HG02678 (cell line): ENCODE measurements at regions not wholly inside any gene's neighbourhood (a gene's known extent, or its start where the extent isn't known, plus 50 kb on each side); places are given as distances from the start of the nearest gene placed in this dataset.
"Not testable (repeated sequence)": the region's sequence is repeated elsewhere in the genome, so short reads cannot be mapped to it uniquely, and the experiment has no call there.

Experiments
- ATAC-seq: cut with Tn5 transposase; IDR thresholded peaks from one replicate; pipeline ENCODE4 v1.9.1; 2021; ENCODE audit warnings: mild to moderate bottlenecking, moderate library complexity; ENCODE audit not compliant: unreplicated experiment

GRCh38 chr3:86887876-86888275 is 103.1 kb downstream of the VGLL3 start:
- no peak for ATAC-seq

GRCh38 chr3:86880066-86880465 is 110.9 kb downstream of the VGLL3 start:
- no peak for ATAC-seq

GRCh38 chr3:86876504-86877181 is 114.3 kb downstream of the VGLL3 start:
- ATAC-seq = not testable (repeated sequence)

DNA sequence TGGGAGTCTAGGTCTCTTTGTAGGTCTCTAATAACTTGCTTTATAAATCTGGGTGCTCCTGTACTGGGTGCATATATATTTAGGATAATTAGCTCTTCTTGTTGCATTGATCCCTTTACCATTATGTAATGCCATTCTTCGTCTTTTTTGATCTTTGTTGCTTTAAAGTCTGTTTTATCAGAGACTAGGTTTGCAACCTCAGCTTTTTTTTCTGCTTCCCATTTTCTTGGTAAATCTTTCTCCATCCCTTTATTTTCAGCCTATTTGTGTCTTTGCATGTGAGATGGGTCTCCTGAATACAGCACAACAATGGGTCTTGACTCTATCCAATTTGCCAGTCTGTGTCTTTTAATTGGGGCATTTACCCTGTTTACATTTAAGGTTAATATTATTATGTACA is 116.2 kb downstream of the VGLL3 start:
- not testable (repeated sequence) for ATAC-seq

DNA sequence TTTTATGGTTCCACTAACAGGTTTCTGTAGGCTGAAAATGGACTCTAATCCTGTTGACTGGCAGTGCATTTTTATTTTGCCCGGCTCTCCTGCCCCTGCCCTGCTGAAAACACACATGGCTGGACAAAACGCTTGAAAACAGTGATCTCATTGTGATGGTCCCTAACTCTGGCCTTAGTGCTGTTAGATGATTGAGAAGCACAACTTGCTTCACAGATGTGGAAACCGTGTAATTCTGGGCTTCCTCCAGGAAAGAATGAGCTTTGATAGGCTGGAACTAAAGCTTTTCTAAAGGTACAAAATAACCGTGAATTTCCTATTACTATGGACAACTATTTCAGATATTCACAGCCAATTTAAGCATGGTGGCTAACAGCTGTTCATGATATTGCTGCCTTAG is 121.4 kb downstream of the VGLL3 start:
- no peak for ATAC-seq

GRCh38 chr3:86867982-86868381 is 123.0 kb downstream of the VGLL3 start:
- no peak for ATAC-seq

- no peak for ATAC-seq
Measured at GRCh38 chr3:86865506-86865905, 125.4 kb downstream of the VGLL3 start.

- no peak for ATAC-seq
Measured at GRCh38 chr3:86856711-86857110, 134.2 kb downstream of the VGLL3 start.

DNA sequence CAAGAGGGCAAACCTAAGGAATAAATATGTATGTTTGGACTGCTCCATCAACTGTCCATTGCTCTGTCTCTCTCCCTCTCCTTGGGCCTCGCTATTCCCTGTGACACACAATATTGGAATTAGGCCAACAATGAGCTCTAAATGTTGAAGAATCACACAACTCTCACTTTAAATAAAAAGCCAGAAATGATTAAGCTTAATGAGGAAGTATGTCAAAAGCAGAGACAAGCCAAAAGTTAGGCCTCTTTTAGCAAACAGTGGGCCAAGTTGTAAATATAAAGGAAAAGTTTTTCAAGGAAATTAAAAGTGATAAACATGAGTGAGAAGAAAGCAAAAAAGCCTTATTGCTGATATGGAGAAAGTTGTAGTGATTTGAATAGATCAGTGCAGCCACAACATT is 141.0 kb downstream of the VGLL3 start:
- no peak for ATAC-seq

- ATAC-seq = no peak
Measured at GRCh38 chr3:86845726-86846125, 145.2 kb downstream of the VGLL3 start.

DNA sequence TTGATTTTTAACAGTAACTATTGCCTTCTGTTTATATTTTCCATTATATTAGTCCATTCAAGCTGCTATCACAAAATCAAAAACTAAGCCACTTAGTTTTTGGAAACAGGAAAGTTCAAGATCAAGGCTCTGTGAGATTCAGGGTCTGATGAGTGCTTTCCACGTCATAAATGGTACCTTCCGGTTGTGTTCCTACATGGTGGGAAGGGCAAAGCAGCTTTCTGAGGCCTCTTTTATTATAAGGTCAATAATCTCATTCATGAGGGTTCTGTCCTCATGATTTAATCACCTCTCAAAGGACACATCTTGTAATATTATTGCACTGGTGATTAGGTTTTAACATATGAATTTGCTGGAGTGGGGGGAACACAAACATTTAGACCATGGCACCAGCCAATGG is 152.0 kb downstream of the VGLL3 start:
- no peak for ATAC-seq

DNA sequence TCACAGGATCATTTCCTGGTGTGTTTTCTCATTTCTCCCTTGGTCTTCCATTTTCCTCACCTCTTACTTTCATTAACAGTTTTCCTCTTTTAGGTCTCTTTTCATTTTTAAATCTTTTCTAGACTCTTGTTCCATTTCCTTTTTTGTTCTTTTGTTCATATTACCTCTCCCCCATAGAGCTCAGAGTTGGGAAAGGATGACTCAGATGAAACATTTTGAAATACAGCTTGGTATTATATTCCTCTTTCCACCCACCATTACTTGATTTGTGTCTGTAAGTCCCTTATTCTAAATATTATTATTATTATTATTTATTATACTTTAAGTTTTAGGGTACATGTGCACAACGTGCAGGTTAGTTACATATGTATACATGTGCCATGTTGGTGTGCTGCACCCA is 153.1 kb downstream of the VGLL3 start:
- no peak for ATAC-seq

DNA sequence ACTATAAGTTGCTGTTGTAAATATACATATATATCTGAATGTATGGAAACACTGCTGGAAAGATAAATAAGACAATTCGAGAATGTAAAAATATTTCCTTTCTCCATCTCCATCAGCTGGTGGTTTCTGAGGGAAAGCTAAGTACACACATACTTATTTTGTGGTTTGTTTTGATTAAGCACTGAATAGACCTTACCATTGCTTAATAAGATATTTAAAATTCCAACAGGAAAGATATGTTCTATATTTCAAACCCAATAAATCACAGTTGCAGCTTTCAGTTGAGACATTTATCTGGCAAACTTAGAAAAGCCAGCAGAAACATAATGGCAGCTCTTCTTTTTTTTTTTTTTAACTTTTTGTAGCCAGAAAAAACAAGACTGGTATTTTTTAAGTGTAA is 160.4 kb downstream of the VGLL3 start:
- no peak for ATAC-seq

DNA sequence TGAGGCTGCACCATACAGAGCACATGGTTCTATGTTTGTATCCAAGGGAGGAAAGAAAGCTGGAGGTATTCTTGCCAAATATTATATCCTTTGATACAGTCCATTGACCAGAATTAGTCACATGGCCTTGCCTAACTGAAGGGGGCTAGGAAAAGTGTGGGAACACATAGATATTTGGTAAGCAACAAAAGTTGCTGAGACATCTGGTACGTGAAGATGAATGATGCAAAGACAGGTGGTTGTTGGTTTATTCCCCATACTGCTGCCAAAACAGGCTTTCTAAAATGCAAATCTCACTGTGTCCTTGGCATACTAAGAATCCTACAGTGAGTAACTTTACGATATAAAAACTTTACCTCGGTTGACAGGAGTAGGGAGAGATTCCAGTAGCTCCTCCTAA is 162.2 kb downstream of the VGLL3 start:
- ATAC-seq = no peak

GRCh38 chr3:86827582-86827981 is 163.4 kb downstream of the VGLL3 start:
- not testable (repeated sequence) for ATAC-seq

- ATAC-seq = no peak
Measured at GRCh38 chr3:86826292-86826691, 164.7 kb downstream of the VGLL3 start.

DNA sequence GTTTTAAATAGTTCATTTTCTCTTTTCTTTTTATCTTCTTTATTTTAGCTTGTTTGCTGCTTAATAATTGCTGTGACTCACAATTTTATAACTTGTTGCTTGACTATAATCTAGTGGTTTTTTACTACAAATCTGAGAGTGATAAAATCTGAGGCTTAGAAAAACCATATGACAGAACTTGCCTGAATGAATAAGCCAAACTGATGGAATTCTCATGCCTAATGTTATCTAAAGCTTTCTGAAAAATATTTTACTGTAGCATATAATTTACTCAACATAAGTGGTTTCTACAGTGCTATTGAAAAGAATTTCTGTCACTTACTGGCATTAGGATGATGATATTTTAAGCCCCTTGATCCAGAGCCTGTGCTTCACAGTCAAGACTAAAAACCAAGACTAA is 175.1 kb downstream of the VGLL3 start:
- ATAC-seq = no peak

DNA sequence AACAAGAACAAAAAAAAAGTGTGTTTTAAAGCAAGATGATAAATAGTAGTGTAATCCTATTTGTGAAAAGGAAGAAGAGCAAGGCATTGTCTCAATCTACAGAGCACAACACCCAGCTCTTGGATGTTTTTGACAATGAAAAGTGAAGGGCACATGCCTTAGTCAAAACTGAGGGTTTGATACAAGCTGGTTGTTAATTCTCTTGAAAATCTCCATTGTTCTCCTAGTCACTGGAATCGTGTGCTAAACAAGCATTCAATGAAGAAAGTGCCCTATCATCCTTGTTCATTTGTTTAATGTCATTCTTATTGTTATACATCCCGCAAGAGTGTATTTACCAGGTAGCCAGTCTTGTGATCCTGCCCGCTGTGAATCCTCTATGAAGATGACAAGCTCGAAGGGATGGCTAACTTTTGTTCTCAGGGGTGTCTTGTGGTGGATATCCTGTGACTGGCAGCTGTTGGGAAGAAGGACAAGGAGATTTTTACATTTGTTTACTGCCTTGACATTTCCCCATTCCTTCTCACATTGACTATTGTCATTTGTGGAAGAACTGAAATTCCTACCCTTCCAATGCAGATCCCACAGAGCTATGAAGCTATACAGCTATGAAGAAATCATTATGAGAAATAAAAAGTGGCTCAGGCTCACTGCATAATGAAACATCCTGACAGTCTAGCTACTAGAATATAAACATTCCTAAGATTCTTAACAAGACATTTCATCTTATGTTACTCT is 175.9 kb downstream of the VGLL3 start:
- no peak for ATAC-seq

- ATAC-seq = no peak
Measured at GRCh38 chr3:86814321-86814720, 176.6 kb downstream of the VGLL3 start.

- ATAC-seq = no peak
Measured at GRCh38 chr3:86801921-86802320, 189.0 kb downstream of the VGLL3 start.

DNA sequence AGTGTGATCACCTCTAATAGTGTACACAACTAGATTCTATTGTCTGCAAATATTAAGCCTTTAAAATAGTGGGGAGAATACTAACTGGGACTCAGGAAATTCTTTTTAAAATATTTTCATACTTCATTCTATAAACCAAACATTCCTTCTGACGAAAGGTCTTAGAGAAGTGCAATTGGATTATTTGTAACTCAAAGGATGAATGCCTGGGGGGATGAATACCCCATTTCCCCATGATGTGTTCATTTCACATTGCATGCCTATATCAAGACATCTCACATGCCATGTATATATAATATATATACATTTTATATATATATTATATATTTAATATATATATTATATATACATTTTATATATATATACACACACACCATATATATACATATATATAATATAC is 189.9 kb downstream of the VGLL3 start:
- no peak for ATAC-seq

DNA sequence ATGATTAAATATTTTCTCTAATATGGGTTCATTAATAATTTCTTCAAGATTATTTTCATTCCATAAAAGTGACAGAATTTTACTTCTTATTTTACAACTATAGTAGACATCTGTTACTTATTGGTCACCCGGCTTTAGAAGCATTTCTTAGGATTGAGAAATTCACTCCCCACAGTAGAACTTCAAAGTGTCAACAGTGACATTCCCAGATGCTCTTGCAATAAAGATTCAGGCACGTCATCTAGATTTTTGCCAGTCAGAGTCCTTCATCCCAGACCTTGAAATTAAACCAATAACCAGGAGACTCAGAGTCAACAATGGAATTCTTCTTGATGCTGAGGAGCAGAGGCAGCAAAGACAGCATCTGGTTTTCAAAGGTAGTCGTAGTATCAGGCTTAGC is 190.8 kb downstream of the VGLL3 start:
- no peak for ATAC-seq

- no peak for ATAC-seq
Measured at GRCh38 chr3:86797946-86798345, 193.0 kb downstream of the VGLL3 start.
